Caco-2 (cell line): ENCODE measurements at regions not wholly inside any gene's neighbourhood (a gene's known extent, or its start where the extent isn't known, plus 50 kb on each side); places are given as distances from the start of the nearest gene placed in this dataset. TPM values are rescaled to one million over a fixed set of nuclear protein-coding genes. Genes with fewer than 3 reads are reported as not detected.
"Not testable (repeated sequence)": the region's sequence is repeated elsewhere in the genome, so short reads cannot be mapped to it uniquely, and the experiment has no call there.

Experiments used
- BruUV-seq: library from RNA; stranded (reverse); fragments of 400-500 nt; replicated peaks from 2 replicates; lab custom pipeline; 2021; lab: Mats Ljungman, UMichigan
- CTCF ChIA-PET: fragments of 300-600 bp; sonication (Branson Sonifier 250); formaldehyde crosslinking; loops from one replicate; lab custom pipeline; 2022; ENCODE audit warnings: antibody characterized with exemption; lab: Charles Lee
- POLR2A ChIA-PET: fragments of 300-600 bp; sonication (Branson Sonifier 250); formaldehyde crosslinking; loops from one replicate; lab custom pipeline; 2022; ENCODE audit warnings: antibody characterized with exemption; lab: Charles Lee
- DNase-seq, 2 experiments: peaks; one replicate each; pipeline versions ENCODE4 v3.0.0 to v3.0.0-alpha.2; 2020 to 2022
- H3K27me3 ChIP-seq: replicated peaks from 2 replicates; pipeline ENCODE4 v1.6.0; 2011; ENCODE audit warnings: low read length; ENCODE audit not compliant: control insufficient read depth, insufficient read depth
- H3K36me3 ChIP-seq: 2 replicates; pipeline ENCODE4 v1.5.1; 2011; ENCODE audit warnings: low read length; ENCODE audit not compliant: control insufficient read depth, insufficient read depth
- H3K4me1 ChIP-seq: fragments of 250-450 bp; sonication (Bioruptor Pico); 2 replicates; pipeline ENCODE4 v1.5.1; 2020; ENCODE audit warnings: mild to moderate bottlenecking
- H3K4me3 ChIP-seq: 2 replicates; pipeline ENCODE4 v1.5.1; 2011; ENCODE audit warnings: low read depth, mild to moderate bottlenecking, control low read depth, low read length
- H3K9me3 ChIP-seq: fragments of 250-450 bp; sonication (Bioruptor Pico); 2 replicates; pipeline ENCODE4 v1.5.1; 2020; ENCODE audit warnings: mild to moderate bottlenecking, moderate library complexity
- H3K27ac Mint-ChIP-seq: one replicate; pipeline ENCODE4 v1.8.0; 2022; ENCODE audit warnings: mixed read lengths; ENCODE audit not compliant: unreplicated experiment
- H3K27me3 Mint-ChIP-seq: one replicate; pipeline ENCODE4 v1.8.0; 2022; ENCODE audit warnings: mixed read lengths; ENCODE audit not compliant: insufficient read depth, unreplicated experiment
- H3K36me3 Mint-ChIP-seq: one replicate; pipeline ENCODE4 v1.8.0; 2022; ENCODE audit warnings: mild to moderate bottlenecking, mixed read lengths; ENCODE audit not compliant: insufficient read depth, unreplicated experiment
- H3K4me1 Mint-ChIP-seq: one replicate; pipeline ENCODE4 v1.8.0; 2022; ENCODE audit warnings: low read depth, mixed read lengths; ENCODE audit not compliant: unreplicated experiment
- H3K4me3 Mint-ChIP-seq: one replicate; pipeline ENCODE4 v1.8.0; 2022; ENCODE audit warnings: mild to moderate bottlenecking, moderate library complexity, mixed read lengths; ENCODE audit not compliant: unreplicated experiment
- H3K9me3 Mint-ChIP-seq: one replicate; pipeline ENCODE4 v1.8.0; 2022; ENCODE audit warnings: mixed read lengths; ENCODE audit not compliant: unreplicated experiment
- intact Hi-C: fragments of 100-400 bp; cut with micrococcal nuclease; formaldehyde crosslinking; loops from one replicate; pipeline ENCODE4 v1.10.0; 2022; ENCODE audit not compliant: unreplicated experiment
- microRNA-seq: library from miRNA; unstranded; fragments of <30 nt; microRNA quantifications from one replicate; pipeline ENCODE4 v1.2.0, GENCODE V29; 2022
- TF ChIP-seq, protein P1 (sequence below), 2 experiments: fragments of 200-600 bp in 1 of 2; IDR thresholded peaks; 1 replicate in 1 of 2; 2 replicates in 1 of 2; pipeline versions ENCODE4 v1.5.1 to v1.8.0; 2011 to 2022; ENCODE audit warnings: antibody characterized with exemption in 1 of 2, control low read depth in 1 of 2, inconsistent platforms in 1 of 2, low read depth in 1 of 2, low read length in 1 of 2, mild to moderate bottlenecking in 1 of 2, moderate library complexity in 1 of 2; ENCODE audit not compliant: insufficient read depth in 1 of 2, severe bottlenecking in 1 of 2, unreplicated experiment in 1 of 2

DNA sequence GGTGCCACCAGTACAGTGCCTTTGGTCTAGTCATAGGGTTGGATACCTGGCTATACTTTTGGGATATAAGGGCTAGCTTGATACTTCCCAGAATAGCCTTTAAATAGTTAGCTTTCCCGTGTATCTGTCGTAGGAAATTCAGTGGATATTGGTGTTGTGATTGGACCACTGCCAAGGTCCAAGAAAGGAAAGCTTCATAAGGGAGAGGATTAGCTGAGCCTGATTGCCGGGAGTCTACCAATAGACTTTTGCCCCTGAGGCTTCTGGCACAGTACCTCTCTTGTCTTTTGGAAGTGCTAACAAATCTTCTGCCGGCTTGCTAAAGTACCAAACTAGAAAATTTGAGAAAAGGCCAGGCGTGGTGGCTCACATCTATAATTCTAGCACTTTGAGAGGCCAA, 61.1 kb upstream of the XIST start:
- no peak overlapping the region for H3K4me3 Mint-ChIP-seq
- POLR2A ChIA-PET: no interaction called here

DNA sequence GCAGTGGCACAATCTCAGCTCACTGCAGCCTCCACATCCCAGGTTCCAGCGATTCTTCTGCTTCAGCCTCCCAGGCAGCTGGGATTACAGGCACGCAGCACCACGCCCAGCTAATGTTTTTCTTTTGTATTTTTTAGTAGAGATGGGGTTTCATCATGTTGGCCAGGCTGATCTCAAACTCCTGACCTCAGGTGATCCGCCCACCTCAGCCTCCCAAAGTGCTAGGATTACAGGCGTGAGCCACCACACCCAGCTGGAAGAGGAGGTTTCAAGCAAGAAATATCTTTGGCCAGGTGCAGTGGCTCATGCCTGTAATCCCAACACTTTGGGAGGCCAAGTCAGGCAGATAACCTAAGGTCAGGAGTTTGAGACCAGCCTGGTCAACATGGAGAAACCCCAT, 59.4 kb upstream of the XIST start:
- H3K27ac Mint-ChIP-seq, H3K9me3 Mint-ChIP-seq, H3K4me3 ChIP-seq, DNase-seq, H3K9me3 ChIP-seq, H3K4me1 Mint-ChIP-seq, H3K36me3 ChIP-seq, intact Hi-C loops, H3K27me3 Mint-ChIP-seq, H3K27me3 ChIP-seq, POLR2A ChIA-PET, BruUV-seq, H3K36me3 Mint-ChIP-seq, CTCF ChIA-PET, H3K4me3 Mint-ChIP-seq: not testable (repeated sequence)
- H3K4me1 ChIP-seq: peaks cover 13% of the 10 kb centered on the region

More for the DNA sequence above, 61.1 kb upstream of the XIST start:
- Histone ChIP-seq H3K27me3 (no peaks in the 10 kb centered on the region), H3K4me3 (no peak overlapping the region), H3K36me3 (no peaks in the 10 kb centered on the region), H3K9me3 (no peaks in the 10 kb centered on the region), H3K4me1 (peaks cover 26% of the 10 kb centered on the region)
- no peak overlapping the region for H3K27ac Mint-ChIP-seq
- no TSS peak for BruUV-seq
- no peaks in the 10 kb centered on the region for H3K27me3 Mint-ChIP-seq
- peaks cover 4% of the 10 kb centered on the region for H3K36me3 Mint-ChIP-seq
- intact Hi-C loops: no loop called here
- TF ChIP-seq, protein P1, sequence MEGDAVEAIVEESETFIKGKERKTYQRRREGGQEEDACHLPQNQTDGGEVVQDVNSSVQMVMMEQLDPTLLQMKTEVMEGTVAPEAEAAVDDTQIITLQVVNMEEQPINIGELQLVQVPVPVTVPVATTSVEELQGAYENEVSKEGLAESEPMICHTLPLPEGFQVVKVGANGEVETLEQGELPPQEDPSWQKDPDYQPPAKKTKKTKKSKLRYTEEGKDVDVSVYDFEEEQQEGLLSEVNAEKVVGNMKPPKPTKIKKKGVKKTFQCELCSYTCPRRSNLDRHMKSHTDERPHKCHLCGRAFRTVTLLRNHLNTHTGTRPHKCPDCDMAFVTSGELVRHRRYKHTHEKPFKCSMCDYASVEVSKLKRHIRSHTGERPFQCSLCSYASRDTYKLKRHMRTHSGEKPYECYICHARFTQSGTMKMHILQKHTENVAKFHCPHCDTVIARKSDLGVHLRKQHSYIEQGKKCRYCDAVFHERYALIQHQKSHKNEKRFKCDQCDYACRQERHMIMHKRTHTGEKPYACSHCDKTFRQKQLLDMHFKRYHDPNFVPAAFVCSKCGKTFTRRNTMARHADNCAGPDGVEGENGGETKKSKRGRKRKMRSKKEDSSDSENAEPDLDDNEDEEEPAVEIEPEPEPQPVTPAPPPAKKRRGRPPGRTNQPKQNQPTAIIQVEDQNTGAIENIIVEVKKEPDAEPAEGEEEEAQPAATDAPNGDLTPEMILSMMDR (IDR thresholded peaks at IDR 0.05; ENCODE audit: insufficient read depth in 1 of 2, low read depth in 1 of 2, low read length in 1 of 2, severe bottlenecking in 1 of 2, unreplicated experiment in 1 of 2): no peak
- CTCF ChIA-PET: no interaction called here
- peaks cover 17% of the 10 kb centered on the region for H3K4me1 Mint-ChIP-seq
- no peak for DNase-seq
- H3K9me3 Mint-ChIP-seq: no peaks in the 10 kb centered on the region

DNA sequence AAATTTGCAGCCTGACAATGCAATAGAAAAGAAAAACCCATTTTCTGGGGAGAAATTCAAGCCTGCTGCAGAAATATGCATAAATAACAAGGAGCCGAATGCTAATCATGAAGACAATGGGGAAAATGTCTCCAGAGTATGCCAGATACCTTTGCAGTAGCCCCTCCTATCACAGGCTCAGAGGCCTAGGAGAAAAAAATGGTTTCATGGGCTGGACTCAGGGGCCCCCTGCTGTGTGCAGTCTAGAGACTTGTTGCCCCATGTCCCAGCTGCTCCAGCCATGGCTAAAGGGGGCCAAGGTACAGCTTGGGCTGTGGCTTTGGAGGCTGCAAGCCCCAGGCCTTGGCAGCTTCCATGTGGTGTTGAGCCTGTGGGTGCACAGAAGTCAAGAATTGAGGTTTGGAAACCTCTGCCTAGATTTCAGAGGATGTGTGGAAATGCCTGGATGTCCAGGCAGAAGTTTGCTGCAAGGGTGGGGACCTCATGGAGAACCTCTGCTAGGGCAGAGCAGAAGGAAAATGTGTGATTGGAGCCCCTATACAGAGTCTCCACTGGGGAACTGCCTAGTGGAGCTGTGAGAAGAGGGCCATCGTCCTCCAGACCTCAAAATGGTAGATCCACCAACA, 53.3 kb upstream of the XIST start:
- CTCF ChIA-PET, H3K4me1 Mint-ChIP-seq, intact Hi-C loops, H3K27me3 ChIP-seq, H3K4me3 ChIP-seq, H3K36me3 ChIP-seq, POLR2A ChIA-PET, DNase-seq, H3K36me3 Mint-ChIP-seq, H3K27me3 Mint-ChIP-seq, H3K4me1 ChIP-seq, H3K9me3 Mint-ChIP-seq, H3K4me3 Mint-ChIP-seq, H3K27ac Mint-ChIP-seq, H3K9me3 ChIP-seq, BruUV-seq: not testable (repeated sequence)

DNA sequence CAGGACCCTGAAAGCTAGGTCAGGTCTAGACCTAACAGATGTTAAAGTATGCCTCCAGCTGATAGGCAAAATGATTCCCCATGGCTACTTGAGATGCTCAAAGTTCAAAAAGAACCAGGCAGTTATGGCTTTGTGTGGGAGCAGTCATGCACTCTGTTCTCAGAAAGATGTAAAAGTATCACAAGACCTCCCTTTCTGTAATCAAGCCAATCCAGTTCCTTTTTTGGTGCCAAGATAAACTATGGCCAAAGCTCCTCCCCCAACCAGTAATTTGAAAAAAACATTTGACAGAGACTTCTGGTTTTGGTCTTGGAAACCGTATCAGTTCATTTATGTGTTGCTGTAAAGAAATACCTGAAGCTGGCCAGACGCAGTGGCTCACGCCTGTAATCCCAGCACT, 51.4 kb upstream of the XIST start:
- Mint-ChIP-seq H3K27ac (no peak overlapping the region), H3K4me1 (no peaks in the 10 kb centered on the region), H3K9me3 (peaks cover 10% of the 10 kb centered on the region), H3K36me3 (peaks cover 6% of the 10 kb centered on the region), H3K27me3 (no peaks in the 10 kb centered on the region), H3K4me3 (no peak overlapping the region)
- Histone ChIP-seq H3K4me1 (no peaks in the 10 kb centered on the region), H3K4me3 (no peak overlapping the region), H3K36me3 (no peaks in the 10 kb centered on the region), H3K27me3 (no peaks in the 10 kb centered on the region), H3K9me3 (no peaks in the 10 kb centered on the region; the same call in 1 of the 2 replicates)
- no TSS peak for BruUV-seq
- DNase-seq: no peak
- POLR2A ChIA-PET: no interaction called here
- CTCF ChIA-PET: no interaction called here
- intact Hi-C loops: no loop called here
- TF ChIP-seq, protein P1 (IDR thresholded peaks at IDR 0.05; ENCODE audit: insufficient read depth in 1 of 2, low read depth in 1 of 2, low read length in 1 of 2, severe bottlenecking in 1 of 2, unreplicated experiment in 1 of 2): no peak

Small RNAs in the stretch of these regions (microRNA-seq; reads per million reads assigned to microRNA genes)
- gene MIR374B (not detected), gene MIR374C (not detected), gene MIR421 (627 reads per million, percentile 83 among the genes with 10 or more reads in this experiment)
